ENCODE measurements at regions not wholly inside any gene's neighbourhood (a gene's known extent, or its start where the extent isn't known, plus 50 kb on each side); places are given as distances from the start of the nearest gene placed in this dataset.

- FAIRE-seq: no peak
- H3K9ac ChIP-seq (ENCODE audit: control insufficient read depth, insufficient read depth, low read length): no peak overlapping the region
- no peak for ATAC-seq
- 45% methylated on average over 9 of the region's 9 CpGs for WGBS (ENCODE audit: insufficient coverage, insufficient replicate concordance, low lambda C conversion rate, missing lambda C conversion rate)
- no peak overlapping the region for H2AFZ ChIP-seq (ENCODE audit: control insufficient read depth, low read depth, low read length)
- H3K36me3 ChIP-seq (ENCODE audit: control insufficient read depth in 2 of 2, insufficient read depth in 2 of 2, low read length in 1 of 2): no peaks in the 10 kb centered on the region
- CTCF ChIA-PET: interaction anchor here (0.8 to 1.5 kb wide), 2 partner anchors 14 to 62 kb away, joined by 3 to 5 read pairs; no protein-coding TSS in a partner anchor
- no peaks in the 10 kb centered on the region for H3K9me3 ChIP-seq (replicated peaks; ENCODE audit: control insufficient read depth, insufficient read depth, low read length)
- H3K4me1 ChIP-seq (ENCODE audit: control insufficient read depth, insufficient read depth, low read length): no peaks in the 10 kb centered on the region
- RAD21 ChIA-PET (ENCODE audit: unreplicated experiment): no interaction called here
- intact Hi-C loops (cut with micrococcal nuclease; ENCODE audit: unreplicated experiment): no loop called here
- no peaks in the 10 kb centered on the region; a peak in 1 of 4 replicates for H3K27me3 ChIP-seq (replicated peaks in 1 of 2; ENCODE audit: control insufficient read depth in 2 of 2, insufficient read depth in 2 of 2, low read length in 1 of 2)
- H4K20me1 ChIP-seq (ENCODE audit: control insufficient read depth, insufficient read depth): no peaks in the 10 kb centered on the region
- SMC1A ChIA-PET (ENCODE audit: uncharacterized antibody, unreplicated experiment): interaction anchor here (1.8 kb wide), 1 partner anchor 190 kb away, joined by 4 read pairs; no protein-coding TSS in a partner anchor
- H3K27ac ChIP-seq (ENCODE audit: control insufficient read depth, insufficient read depth): no peak overlapping the region
- POLR2A ChIA-PET: no interaction called here
- in situ Hi-C loops (cut with MboI): loop anchor here (5.0 kb wide), 1 partner anchor 187 kb away; no protein-coding TSS in a partner anchor
- no peaks in the 10 kb centered on the region for H3K79me2 ChIP-seq (ENCODE audit: control insufficient read depth, insufficient read depth, low read length)
- DNase-seq (ENCODE audit: low read depth, low spot score): no peak
- H3K4me3 ChIP-seq: no peak overlapping the region
- no TSS peak for BruUV-seq (replicated peaks)
- no peak overlapping the region for H3K4me2 ChIP-seq (ENCODE audit: control insufficient read depth, insufficient read depth)
- TF ChIP-seq BCLAF1 (IDR thresholded peaks at IDR 0.05): no peak
- no peak for TF ChIP-seq SREBF2 (IDR thresholded peaks at IDR 0.05; ENCODE audit: low read length)
- TF ChIP-seq HDGF (IDR thresholded peaks at IDR 0.05): no peak
- no peak for TF ChIP-seq HDAC2 (IDR thresholded peaks at IDR 0.05)
- TF ChIP-seq ZBTB33 (IDR thresholded peaks at IDR 0.05): no peak
- no peak for TF ChIP-seq ZNF592 (IDR thresholded peaks at IDR 0.05)
- TF ChIP-seq TBL1XR1 (IDR thresholded peaks at IDR 0.05; ENCODE audit: low read depth, low read length): no peak
- no peak for TF ChIP-seq GATAD2B (conservative IDR thresholded peaks at IDR 0.05; ENCODE audit: low read depth)
- no peak for TF ChIP-seq BHLHE40 (IDR thresholded peaks at IDR 0.05; ENCODE audit: borderline replicate concordance in 1 of 2, low read depth in 2 of 2, low read length in 1 of 2)
These were observed 91.2 kb upstream of the EXOC2 start for GRCh38 chr6:783966-784735.

Measured in GM12878 (cell line).